Activated CD4-positive, CD25-positive, alpha-beta regulatory T cell treated with anti-CD3 and anti-CD28 coated beads, Interleukin-2, amount 50 U/mL, for 24 hours (primary cell): ENCODE measurements at regions not wholly inside any gene's neighbourhood (a gene's known extent, or its start where the extent isn't known, plus 50 kb on each side); places are given as distances from the start of the nearest gene placed in this dataset.
"Not testable (repeated sequence)": the region's sequence is repeated elsewhere in the genome, so short reads cannot be mapped to it uniquely, and the experiment has no call there.

ENCODE experiments used
- ATAC-seq, 2 donors: fragments of 150-1000 bp; cut with Tn5 transposase; one replicate each; pipeline ENCODE4 v1.10.0; 2021; ENCODE audit warnings: mild to moderate bottlenecking in 1 of 2, moderate library complexity in 1 of 2

DNA sequence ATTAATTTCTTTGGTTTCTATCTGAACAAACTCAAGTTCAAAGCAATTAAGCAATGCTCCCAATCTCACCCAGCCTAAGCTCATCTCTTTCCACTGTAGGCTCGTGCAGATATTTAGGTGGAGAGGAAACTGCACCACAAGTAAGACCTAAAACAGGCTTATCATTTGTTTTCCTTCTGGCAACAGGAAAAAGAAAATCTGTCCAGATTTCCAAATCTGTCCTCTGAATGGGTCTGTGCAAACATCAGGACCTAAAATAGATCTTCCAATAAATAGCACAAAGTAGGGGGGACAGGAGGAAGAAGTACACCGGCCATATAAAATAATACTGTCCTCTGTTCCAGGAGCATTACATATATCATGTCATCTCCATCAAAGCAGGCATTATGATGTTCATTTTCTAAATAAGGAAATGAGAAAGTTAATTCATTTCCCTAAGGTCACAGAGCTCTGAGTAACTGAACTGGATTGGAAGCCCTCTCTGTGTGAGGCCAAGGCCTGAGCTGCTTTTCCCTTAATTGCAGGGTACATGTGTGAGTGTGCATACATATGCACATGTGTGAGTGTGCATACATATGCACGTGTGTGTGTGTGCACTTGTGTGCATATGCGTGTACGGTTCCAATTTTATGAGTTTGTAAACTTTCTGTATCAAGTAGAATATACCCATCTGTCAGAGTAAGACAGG, 92.8 kb upstream of the PARD3 start:
- no peak for ATAC-seq

DNA sequence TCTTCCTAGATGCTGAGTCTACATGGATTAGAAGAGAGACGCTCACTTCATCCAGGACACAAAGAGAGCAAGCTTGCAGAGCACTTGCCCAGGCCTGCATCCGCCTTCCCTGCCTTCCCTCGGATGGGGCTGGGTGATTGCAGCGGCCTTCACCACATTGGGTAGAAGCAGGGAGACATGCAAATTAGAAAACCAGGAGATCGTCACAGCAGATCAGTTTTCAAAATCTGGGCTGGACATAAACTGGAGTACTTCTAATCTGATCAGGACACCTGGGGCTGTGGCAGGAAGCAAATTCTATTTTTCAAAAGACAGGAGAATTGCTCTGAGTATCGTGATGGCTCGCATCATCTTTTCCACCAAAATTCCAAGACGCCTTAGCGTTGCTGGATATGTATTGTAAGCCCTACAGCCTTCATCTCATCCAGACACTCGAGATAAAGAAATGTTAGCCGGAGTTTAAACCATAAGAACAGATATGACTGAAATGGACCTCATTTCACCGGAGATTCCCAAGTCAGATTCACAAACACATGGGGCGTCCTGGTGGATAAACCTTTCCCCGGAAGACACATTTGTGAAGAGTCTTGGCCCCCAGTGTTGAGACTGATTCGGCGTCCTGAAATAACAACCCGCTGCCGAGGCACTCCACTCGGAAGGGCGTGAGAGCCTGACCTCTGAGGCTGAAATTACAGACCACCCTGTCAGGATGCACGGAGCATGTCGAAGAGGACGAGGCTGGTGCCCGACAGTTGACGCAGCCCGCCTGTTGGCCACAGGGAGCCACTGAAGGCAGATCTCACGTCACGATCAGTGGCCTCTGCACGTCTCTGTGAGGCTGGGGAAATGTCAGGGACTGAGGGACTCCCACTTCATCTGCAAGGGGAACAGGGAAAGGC, 91.2 kb upstream of the PARD3 start:
- ATAC-seq, result no peak

DNA sequence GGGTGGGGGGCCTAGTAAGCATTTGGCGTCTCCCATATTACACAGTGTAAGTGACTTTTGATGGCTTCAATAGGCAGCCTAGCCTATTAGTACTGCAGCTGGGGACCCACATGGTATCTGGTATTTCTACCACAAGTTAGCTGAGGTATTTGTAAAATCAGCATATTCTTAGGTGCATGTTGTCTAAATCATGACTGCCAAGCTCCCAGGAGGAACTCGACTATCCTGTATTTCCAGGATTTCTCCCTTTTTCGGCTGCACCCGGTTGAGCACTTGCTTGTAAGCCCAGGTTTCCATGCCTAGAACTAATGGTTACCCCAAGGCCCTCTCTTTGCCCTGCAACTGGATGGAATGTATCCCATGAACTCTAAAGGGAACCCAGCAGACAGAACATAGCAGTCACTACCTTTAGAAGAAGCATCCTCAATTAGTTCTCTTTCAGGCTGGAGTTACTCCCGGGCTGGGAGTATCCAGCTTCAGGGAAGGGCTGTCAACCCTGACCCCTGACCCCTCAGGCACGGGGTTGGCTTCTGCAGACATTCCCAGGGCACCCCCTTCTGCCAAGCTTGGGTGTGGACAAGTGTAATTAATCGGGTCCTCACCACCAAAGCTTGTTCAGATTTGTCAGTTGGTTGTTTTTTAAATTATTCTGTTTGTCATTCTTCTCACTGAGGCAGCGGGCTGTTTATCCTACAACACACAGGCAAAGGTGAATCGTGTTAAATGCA, 90.3 kb upstream of the PARD3 start:
- ATAC-seq, result no peak

DNA sequence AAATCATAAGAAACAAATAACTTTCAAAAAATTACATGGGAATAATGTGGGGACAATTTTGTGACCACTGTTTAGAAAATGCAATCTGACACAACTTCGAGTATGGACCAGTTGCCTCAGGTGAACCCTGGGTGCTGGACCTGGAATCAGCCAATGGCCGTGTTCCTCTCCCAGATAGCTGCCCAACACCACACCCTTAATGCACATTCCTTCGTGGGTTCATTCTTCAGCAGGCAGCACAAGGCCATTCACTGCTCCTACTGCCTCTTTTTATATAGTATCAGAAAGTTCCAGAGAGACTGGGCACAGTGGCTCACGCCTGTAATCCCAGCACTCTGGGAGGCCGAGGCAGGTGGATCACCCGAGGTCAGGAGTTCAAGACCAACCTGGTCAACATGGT, 89.1 kb upstream of the PARD3 start:
- no peak for ATAC-seq

DNA sequence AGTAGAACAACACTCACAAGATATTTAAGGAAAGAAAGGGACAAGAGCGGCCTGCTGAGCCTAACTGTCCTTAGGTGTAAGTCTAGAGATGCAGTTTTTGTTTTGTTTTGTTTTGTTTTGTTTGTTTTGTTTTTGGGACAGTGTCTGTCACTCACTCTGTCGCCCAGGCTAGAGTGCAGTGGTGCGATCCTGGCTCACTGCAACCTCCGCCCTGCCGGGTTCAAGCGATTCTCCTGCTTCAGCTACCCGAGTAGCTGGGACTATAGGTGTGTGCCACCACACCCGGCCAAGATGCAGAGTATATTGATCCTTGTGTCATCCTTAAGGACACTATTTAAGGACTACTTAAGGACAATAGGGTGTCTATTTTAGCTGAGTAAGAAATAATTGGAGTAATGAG, 84.1 kb upstream of the PARD3 start:
- no peak for ATAC-seq

DNA sequence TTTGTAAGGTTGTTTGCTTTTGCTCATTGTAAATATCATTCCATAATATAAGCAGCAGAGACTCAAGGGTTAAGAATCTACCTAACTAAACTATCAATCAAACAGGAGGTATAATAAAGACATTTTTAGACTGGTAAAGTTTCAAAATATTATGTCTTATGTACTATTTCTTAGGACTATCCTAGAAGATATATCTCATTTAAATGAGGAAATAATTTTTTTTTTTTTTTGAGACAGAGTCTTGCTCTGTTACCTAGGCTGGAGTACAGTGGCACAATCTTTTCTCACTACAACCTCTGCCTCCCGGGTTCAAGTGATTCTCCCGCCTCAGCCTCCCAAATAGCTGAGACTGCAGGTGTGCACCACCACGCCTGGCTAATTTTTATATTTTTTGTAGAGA, 80.9 kb upstream of the PARD3 start:
- ATAC-seq, result no peak

DNA sequence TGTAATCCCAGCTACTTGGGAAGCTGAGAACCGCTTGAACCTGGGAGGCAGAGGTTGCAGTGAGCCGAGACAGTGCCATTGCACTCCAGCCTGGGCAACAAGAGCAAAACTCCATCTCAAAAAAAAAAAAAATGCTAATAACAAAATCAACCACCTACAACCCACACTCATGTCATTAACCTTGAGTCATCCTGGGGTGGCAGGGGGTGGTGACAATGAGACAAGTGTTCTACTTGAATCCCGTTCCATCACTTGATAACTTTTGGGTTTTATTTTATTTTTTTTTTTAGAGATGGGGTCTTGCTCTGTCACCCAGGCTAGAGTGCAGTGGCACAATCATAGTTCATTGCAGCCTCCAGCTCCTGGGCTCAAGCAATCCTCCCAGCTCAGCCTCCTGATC, 80.0 kb upstream of the PARD3 start:
- not testable (repeated sequence) for ATAC-seq

DNA sequence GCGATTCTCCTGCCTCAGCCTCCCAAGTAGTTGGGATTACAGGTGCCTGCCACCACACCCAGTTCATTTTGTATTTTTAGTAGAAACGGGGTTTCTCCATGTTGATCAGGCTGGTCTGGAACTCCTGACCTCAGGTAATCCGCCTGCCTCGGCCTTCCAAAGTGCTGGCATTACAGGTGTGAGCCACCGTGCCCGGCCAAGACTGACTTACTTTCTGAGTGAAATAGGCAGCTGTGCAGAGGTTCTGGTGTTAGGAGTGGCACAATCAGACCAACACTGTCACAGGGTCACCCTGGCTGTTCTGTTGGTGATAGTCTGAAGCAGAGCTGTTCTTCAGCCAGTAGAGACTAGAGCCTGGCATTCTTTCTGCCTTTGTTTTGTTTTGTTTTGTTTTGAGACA, 77.4 kb upstream of the PARD3 start:
- not testable (repeated sequence) for ATAC-seq

DNA sequence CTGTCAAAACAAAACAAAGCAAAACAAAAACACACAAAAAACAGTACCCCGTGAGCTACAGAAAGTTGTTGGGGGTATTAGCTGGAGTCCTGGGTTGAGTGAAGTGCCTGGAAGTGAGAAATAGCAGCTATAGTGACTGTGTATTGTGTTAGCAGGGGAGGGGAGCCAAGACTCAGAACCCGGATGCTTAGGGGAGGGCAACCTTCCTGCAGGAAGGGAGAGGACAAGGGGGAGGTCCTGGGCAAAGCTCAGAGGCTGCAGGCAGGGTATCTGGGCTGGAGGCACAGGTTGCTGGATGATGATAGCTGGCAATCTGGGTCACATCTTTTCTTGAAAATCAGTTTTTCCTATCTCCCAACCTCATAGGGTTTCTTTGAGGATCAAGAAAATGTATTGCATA, 75.8 kb upstream of the PARD3 start:
- ATAC-seq, result no peak

DNA sequence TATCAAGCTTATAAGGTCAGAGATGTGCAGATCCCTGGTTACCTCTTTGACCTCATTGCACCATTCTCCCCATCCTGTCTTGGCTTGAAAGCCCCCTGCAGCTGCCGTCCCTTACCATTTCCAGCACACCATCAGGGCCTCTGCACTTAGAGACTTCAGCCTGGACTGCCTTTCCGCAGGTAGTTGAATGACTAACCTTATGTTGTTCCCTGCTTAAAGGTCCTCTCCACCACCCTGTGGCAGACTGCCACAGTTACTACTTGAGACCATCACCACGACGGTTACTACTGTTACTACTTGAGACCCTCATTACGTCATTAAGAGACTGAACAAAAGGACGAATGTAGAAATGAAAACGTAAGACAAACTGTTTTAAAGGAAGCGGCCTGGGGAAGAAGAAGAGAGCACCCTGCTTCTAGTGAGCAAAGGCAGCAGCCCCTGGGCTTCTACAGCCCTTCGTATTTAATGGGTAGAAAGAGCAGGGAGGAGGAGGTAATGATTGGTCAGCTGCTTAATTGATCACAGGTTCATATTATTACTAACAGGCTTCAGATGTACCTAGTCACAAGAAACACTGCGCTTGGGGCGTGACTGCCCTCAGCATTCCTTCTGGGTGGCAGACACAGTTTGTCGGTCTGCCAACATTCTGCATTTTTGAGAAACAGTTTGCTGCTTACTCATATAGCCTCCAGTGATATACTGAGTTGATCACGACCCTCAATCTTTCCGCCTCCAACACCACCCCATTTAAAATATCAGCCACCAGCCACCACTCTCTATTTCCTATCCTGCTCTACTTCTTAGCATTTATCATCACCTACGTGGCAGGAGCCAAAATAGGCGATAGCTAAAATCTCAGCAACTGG, 74.1 kb upstream of the PARD3 start:
- ATAC-seq, result no peak

DNA sequence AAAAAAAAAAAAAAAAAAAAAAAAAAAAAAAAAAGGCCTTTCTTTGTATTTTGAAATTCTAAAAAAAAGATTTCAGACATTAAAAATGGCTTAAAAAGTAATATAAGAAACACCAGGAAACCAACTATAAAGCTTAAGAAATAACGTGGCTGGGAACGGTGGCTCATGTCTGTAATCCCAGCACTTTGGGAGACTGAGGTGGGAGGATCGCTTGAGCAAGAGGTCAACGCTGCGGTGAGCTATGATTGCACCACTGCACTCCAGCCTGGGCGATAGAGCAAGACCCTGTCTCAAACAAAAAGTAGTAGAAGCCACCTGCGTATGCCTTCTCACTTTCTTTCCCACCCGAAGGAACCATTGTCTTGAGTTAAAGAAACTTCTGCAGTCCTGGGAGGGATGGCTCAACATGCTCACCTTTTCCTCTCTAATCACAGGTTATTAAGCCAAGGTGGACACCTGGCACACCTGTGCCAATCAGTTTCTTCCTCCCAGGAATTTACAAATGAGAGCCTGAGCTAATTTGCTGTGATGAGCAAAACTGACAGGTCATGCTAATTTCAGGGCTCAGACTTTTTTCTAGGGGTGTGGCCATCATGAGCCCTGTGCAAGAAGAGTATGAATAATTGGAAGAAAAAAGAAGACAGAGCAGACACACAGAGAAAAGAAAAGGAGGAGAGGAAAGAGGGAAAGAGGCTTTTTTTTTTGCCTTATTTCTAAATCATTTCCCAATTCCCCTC, 72.0 kb upstream of the PARD3 start:
- ATAC-seq, result no peak

DNA sequence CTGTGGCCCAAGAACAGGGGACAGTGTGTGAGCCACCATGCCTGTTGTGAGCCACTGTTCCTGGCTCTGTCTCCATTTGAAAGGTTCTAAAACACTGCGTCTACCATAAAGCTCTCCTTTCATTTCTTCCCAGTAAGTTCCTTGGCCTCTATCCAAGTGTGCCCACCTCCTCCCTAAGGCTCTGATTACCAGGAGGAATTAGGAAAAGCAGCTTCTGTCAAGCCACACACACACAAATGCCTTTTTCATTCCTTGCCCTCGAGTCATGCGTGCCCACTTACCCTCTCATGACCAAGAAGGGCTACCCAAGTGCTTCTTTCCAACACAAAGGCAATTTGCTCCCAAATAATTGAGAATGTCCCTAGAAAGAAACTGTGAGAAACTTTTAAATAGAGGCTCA, 70.8 kb upstream of the PARD3 start:
- ATAC-seq, result no peak

DNA sequence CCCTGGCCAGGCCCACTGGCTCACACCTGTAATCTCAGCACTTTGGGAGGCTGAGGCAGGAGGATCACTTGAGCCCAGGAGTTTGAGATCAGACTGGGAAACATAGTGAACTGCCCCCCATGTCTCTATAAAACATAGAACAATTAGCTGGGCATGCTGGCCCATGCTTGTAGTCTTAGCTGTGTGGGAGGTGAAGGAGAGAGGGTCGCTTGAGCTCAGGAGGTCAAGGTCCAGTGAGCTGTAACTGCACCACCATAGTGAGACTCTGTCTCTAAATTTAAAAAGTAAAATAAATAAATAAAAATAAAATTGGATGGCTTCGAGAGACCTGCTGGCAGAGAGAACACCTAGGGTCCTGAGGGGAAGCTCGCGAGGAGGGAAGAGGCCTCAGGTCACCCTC, 69.9 kb upstream of the PARD3 start:
- no peak for ATAC-seq

DNA sequence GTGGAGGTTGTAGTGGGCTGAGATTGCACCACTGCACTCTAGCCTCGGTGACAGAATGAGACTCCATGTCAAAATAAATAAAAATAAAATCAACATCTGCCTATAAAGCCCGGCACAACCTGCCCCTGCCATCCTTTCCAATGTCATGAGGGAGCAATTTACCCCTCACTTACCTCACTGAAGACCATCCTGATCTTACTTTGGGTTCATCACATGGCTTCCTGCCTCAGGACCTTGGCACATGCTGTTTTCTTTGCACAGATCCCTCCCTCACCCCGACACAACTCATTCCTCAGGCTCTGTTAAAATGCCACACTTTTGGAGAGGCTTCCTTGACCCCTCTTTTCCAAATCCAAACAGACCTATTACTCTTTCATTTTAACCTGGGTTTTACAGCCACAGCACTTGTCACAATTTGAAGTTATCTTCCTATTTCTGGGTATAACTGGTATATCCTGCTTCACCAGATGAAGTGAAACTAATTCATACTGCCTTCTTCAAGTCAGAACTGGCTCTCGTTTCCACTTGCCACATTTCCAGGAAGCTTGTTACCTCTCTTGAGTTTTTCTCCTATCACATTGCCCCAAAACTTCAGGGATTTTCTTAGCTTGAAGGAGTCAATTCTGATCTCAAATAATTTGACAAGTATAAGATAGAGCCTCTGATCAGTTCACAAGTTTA, 69.3 kb upstream of the PARD3 start:
- ATAC-seq, result no peak

DNA sequence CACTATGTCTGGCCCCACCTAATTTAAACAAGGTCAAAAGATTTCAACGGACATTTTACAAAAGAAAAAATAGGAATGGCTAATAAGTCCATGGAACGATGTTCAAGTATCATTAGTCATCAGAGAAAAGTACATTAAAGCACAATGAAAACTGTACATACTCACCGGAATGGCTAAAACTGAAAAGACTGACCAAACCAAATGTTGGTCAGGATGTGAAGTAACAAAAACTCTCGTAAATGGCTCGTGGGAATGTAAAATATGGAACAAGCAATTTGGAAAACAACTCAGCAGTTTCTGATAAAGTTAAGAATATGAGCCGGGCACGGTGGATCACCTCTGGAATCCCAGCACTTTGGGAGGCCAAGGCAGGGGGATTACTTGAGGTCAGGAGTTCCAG, 65.7 kb upstream of the PARD3 start:
- no peak for ATAC-seq

DNA sequence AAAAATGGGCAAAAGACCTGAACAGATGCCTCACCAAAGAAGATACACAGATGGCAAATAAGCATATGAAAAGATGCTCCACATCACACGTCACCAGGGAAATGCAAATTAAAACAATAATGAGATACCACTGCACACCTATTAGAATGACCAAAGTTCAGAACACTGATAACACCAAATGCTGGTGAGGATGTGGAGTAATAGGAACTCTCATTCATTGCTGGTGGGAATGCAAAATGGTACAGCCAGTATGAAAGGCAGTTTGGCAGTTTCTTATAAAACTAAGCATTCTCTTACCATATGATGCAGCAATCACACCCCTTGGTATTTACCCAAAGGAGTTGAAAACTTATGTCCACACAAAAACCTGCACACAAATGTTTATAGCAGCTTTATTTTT, 63.6 kb upstream of the PARD3 start:
- ATAC-seq, result not testable (repeated sequence)

DNA sequence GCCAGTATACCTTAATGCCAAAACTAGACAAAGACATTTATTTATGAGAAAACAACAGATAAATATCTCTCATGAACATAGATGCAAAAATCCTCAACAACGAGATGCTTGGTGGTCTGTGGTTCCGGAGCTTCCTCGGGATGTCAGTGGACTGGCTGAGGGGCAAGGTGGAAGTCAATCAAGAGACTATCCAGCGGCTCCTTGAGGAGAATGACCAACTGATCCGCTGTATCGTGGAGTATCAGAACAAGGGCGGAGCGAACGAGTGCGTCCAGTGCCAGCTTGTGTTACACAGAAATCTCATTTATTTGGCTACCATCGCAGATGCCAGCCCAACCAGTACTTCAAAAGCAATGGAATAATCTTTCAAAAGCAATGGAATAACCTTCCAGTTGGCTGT, 60.0 kb upstream of the PARD3 start:
- ATAC-seq, result no peak

DNA sequence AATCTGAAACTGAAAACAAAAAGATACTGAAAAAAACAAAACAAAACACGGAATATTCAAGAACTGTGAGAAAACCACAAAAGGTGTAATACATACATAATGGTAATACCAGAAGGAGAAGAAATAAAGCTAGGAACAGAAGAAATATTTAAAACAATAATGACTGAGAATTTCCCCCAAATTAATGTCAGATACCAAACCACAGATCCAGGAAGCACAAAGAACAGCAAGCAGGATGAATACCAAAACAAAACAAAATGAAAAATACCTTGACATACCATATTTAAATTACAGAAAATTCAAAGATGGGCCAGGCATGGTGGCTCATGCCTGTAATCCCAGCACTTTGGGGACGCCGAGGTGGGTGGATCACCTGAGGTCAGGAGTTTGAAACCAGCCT, 57.7 kb upstream of the PARD3 start:
- ATAC-seq, result no peak

DNA sequence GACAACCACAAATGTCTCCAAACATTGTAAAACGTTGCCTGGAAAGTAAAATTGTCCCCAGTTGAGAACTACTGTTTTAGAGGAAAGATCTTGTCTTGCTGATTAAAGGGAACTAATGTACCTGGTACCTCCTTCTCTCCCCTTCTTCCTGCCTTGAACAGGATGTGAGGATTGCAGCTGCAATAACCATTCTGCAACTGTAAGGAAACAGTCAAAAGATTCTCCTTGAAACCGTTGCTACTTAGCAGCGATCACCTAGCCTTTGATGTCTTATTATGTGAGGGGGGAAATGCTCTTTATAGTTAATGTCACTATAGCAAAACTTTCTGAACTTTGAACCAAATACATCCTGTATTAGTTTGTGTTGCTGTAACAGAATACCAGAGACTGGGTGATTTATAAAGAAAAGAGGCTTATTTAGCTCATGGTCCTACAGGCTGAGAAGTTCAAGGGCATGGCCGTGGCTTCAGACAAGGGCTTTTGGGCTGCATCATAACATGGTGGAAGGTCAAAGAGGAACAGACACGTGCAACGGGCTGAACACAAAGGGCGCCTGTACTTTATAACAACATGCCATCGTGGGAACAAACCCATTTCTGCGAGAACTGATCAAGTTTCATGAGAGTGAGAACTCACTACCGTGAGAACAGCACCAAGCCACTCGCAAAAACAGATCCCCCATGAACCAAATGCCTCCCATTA, 54.2 kb upstream of the PARD3 start:
- no peak for ATAC-seq

DNA sequence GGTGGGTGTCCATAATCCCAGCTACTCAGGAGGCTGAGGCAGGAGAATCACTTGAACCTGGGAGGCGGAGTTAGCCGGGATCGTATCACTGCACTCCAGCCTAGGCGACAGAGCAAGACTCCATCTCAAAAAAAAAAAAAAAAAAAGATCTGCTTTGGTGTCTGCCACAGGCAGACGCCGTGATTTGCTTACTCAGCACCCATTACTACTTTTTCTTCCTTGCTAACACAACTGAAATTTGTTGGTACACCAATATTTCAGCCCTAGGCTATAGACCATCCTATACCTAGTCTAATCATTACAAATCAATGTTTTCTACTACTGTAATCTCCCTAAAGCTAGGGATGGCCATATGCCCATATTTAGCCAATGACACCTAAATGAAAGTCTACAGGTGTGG, 53.5 kb upstream of the PARD3 start:
- no peak for ATAC-seq

DNA sequence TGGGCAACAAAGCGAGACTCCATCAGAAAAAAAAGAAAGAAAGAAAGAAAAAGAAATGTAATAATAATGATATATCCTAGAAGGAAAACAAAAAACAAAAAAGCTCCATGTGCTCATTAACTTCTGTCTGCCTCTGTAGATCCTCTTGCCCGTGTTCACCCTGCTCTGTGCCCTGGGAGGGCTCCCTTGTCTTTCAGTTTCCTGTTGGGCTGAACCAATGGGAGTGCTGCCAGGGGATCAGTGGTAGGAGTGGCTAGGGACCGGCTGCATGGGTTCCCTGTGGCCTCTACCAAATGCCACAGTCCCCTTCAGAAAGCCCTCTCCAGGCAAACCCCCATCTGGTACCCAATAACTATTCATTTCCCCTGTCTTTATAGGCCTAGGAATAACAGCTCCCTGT, 51.8 kb upstream of the PARD3 start:
- no peak for ATAC-seq
